NCI-H146 treated with DMSO at 0.1 percent for 48 hours (cell line): ENCODE measurements at regions not wholly inside any gene's neighbourhood (a gene's known extent, or its start where the extent isn't known, plus 50 kb on each side); places are given as distances from the start of the nearest gene placed in this dataset.

ENCODE experiments used
- DNase-seq: peaks from one replicate; lab custom pipeline; 2025; ENCODE audit not compliant: unreplicated experiment; lab: John Stamatoyannopoulos, UW

DNA sequence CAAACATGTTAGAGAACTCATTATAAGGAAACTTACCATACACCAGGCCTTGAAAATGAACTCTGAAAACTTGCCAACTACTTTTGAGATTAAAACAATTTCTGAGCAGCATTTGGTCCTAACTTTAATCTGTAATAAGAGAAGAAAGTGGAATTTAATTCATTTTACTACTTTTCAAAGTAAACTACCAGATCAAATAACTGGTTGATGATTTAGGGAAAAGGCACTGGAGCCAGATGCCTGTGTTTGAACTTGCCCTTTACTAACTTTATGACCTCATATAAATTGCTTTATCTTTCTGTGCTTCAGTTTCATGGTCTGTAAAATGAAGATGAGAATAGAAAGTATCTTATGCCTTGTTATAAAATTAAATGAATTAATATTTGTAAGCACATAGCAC is 159.9 kb upstream of the PCDH18 start:
- no peak for DNase-seq

DNA sequence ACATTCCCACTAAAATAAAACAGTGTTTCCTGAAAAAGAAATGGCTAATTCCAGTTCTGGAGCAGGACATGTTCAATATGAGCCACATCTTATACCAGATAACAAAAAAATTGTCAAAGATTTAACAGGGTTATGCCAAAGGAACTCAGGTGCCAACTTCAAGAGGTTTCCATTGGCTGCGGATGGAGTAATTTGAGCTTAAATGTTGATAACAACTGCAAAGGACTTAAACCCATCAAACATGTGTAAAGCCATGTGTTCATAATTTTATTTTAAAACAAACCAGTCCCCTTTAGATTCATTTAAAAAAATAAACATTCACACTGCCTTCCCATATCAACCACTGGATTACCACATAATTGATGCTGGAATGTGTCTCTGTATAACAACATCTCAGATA is 156.4 kb upstream of the PCDH18 start:
- DNase-seq = no peak

DNA sequence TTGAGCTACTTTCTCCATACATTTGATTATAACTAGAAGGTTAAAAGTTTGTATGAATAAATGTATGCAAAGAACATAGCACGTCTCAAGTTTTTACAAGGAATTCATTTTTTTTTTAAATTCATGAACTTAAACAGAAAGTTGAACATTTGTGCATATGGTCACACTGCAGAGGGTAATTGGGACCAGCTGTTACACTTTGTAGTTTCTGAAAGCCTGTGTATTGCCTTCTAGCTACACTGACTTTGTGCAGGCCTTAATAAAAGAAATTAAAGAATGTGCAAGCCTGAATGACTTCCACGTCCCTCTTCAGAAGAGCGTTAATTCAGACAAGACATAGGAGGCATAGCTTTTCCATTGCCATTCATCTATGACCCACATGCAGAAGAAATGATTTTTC is 153.1 kb upstream of the PCDH18 start:
- no peak for DNase-seq

DNA sequence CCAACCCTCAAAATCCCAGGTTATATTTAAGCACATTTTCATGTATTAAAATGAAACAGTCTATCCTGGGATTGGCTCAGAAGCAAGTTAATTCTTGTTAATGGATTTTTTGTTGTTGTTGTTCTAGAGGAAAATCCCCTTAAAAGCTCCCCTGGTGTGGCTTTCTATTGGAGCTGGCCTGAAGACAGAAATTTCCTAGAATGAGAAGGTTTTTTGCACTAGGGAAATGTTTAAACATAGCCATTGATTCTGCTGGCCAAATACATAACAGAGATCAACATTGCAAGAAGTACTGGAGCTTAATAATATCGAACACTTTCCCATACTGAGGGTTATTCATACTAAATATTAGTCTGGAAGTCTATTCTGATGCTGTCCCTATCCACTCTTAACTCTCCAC is 148.8 kb upstream of the PCDH18 start:
- no peak for DNase-seq

DNA sequence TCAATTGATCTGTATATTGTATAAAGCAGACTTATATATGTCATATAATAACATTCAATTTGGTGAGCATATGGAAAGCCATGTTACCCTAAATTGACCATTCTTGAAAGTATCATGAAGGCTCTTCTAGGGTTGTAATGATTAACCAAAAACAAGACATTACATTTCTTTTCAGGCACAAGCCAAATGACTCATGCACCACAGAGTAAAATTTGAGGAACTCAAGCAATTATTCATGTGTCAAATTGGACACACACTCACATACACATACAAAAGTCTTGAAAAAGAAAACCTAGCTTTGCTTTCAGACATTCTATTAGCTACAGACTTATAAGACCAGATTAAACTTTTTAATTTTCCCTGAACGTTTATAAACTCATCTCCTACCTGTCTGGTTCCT is 146.5 kb upstream of the PCDH18 start:
- DNase-seq = no peak

DNA sequence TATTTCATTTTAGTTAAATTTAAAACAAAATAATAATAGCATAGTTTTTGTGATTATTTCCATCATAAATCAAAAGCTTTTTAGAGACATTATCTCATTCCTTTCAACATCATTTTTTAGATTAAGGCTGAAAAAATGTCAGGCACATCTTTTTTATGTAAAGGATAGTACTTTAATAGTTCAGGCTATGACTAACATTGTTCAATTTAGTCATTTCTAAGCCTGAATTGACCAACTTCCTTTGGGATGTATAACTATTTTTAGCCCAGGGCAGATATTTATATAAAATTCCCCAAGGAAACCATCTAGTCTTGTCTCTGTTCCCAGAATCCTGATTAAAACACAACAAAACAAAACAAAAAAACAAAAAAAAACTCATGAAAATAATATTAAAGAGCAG is 145.6 kb upstream of the PCDH18 start:
- no peak for DNase-seq

DNA sequence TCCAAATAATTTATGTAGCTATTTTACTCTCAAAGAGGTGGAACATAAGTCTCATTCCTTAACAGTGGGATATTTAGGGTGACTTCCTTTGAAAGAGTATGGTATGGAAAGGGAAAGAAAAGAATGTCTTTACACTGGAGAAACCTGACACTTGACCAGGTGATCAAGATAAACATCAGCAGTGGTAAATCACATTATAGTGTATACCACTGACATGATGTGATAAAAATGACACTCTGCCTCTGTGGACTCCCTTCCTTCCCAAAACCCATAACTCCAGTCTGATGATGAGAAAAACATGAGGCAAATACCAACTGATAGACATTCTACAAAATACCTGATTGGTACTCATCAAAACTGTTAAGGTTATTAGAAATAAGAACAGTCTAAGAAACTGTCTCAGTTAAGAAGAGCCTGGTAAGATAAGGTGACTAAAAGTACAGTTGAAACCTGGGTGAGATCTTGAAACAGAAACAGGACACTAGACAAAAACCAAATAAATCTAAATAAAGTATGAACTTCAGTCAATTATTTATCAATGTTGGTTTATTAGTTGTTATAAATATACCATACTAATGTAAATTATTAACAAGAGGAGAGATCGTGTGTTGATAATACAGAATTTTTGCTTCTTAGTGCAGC is 144.2 kb upstream of the PCDH18 start:
- DNase-seq = no peak

DNA sequence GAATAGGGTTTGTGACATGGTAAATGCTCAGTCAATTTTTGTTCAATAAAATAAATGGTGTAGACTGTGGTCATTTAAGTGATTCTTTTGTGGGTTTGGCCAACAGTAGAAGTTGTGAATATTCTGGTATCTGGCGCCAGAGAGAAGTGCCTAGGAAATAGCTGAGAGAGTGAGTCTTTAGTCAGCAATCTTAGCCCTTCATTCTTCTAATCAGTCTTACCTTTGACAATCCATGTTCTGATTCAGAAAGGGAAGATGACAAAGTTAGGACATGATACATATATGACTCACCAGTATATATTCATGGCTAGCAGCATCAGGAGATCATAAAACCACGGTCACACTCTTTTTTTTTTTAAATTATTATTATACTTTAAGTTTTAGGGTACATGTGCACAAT is 141.8 kb upstream of the PCDH18 start:
- DNase-seq = no peak

DNA sequence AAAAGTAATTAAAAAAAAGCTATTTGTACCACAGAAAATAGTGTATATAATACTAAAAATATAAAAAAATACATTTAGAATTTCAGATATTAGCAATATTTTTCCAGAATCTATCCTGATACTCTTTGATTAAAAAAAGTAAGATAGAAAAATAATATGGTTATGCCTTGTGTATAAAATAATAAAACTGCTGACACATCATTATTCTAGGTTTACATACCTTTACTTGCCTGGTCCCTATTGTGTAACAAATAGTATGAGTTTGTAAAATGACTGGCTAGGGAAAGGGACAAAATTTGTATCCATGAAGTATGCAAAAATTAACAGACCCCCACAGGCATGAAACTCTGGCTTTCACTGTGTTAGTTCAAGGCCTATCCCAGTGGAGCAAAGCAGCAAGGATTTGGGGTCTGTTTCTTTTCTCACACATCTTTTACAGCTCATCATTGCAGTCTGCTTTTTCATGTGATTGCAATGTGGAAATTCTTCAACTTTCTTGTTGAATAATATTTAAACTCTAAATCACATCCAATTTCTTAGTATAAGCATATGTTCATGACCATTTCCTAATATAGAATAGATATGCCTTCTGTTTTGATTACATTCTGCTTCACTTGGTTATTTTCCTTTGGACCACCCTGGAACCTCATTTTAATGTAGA is 136.7 kb upstream of the PCDH18 start:
- DNase-seq = no peak

DNA sequence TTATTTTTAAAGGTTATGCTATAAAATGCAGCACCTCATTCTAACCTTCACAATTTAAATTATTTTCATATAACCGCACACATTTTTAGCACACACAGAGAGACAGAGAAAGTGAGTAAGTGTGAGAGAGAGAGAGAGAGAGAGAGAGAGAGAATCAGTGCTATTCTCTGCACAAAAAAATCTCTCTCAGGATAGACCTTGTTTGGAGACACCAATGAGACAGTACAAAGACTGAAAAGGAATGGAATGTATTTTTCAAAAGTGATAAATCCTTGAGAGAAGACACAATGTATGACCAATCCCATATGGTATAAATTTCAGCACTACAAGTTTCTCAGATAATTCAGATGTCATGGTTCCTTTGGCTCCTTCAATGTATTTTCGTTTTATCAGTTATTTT is 132.1 kb upstream of the PCDH18 start:
- no peak for DNase-seq

DNA sequence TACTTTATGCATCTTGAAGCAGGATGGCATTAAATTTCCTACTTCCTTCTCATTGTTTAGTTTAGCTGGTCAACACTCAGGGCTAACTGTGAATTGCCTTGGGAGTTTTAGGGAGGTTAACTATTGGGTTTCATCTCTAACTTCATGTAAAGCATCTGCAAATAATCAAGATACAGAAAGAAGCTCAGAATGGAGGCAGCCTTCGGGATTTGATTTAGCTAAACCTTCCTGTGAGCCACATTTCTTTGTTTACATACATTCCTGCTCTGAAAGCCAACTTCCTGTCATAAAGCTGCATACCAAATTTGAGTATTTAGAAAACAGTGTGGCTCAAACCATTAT is 131.7 kb upstream of the PCDH18 start:
- DNase-seq = no peak

DNA sequence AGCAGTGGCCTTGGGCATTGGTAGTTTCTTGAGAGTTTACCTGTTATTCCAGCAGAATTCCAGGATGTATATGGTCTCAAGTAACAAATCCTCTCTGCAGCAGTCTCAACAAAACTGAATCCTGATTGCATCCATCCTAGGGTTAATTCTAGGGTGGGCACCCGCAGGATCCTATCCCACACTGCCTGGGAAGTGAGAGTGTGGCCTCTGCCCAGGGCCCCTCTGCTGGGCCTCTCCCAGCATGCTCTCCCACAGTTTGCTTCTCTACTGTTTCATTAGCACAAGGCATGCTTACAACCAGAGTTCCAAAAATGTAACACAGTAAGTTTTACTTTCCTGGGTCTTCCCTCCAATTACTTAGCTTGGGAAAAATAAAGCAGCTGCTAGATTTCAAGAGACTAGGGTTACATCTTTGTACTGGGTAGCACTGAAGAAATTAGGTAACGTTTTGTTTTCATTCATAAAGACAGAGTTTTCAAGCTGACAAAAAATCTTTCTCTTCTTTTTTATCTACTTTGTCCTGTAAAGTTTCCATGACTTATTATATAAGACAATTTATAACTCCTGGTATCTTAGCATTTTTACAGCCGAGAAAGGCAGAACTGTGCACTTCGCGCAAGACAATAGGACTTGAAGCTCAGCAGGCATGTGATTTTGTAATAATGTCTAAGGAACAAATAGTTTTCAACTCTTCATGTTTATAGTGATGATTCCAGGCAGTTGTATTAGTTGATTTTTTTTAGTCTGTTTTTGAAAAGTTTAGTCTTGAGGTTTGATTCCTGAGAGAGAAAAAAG is 131.2 kb upstream of the PCDH18 start:
- DNase-seq = no peak

DNA sequence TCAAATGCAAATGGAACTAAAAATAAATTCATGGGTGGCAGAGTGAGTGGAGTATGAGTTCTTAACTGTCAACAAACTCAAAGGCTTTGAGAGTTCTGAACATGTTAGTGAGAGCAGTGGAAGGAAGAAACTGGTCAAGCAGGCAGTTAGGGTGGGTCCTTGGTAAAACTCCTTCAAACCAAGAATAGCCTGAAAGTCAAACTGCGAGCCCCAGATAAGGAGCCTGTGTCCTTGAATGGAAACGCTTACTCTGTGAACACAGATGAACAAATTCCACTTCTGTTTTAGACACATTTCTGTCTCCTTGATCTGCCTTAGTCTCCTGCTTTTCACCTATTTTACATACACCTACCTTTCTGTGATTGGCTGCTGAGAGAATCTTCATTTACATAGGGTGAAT is 129.4 kb upstream of the PCDH18 start:
- no peak for DNase-seq

DNA sequence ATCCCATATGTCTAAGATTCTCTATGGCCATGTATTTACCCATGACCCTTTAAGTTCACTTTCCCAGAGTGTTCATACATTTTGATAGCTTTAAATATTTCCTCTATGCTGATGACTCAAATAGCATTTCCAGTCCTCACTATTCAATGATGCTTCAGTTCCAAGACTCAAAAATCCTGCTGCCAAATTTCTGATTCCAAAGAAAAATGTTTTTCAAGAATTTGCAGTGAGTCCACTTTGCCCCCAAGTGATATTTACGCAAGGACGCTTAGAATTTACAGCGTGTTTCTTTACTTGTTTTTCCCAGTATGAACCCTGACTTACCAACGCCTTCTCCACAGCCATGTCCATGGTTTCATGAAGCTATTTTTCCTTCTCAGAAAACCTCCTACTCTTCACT is 127.9 kb upstream of the PCDH18 start:
- no peak for DNase-seq

DNA sequence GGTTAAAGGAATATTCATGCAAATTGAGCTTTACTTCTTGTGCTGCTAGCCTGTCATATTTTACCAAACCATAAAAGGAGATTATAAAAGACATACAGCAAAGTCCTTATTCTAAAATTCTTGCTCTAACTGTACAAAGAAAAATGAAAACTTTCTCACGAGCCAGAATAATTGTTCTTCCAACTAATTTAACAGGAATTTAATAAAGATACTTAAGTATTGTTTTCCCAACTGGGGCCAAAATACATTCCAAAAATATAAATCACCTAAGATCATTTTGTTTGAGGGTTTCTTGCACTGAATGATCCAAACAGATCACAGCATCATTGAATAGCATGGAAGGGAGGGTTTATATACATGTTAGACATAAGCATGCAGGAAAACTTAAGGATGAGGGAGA is 127.1 kb upstream of the PCDH18 start:
- no peak for DNase-seq

DNA sequence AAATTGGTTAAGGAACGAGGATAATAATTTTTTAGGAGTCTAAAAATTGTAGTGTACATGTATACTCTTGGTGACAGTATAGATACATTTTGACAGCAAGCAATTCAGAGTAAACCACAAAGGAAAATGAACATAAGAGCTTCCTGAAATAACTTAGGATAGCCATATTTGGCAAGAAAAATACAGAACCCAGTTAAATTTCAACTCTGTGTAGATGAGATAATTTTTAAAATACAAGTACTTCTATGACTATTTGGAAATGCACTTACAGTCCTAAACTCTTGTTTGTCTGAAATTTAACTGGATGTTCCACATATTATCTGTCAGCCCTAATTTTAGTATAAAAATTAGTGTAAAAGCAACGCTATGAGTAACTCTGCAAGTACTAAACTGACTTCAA is 124.4 kb upstream of the PCDH18 start:
- no peak for DNase-seq

DNA sequence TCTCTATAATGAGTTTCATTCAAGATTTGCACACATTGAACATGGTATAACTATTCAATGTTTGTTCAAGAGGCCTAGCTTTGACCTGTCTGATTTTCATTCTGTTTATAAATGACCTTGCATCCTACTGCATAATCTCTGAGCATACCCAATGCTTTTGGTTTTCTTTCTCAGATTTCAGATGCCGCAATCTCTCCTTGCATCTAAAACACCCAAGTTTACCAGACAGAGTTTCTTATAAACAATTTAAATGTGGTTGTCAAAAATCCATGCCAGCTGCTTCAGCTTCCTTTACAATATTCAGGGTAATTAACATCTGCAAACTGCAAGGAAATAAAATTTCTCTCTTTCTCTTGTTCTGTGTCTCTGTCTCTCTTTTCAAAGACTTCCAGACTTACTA is 123.0 kb upstream of the PCDH18 start:
- no peak for DNase-seq

DNA sequence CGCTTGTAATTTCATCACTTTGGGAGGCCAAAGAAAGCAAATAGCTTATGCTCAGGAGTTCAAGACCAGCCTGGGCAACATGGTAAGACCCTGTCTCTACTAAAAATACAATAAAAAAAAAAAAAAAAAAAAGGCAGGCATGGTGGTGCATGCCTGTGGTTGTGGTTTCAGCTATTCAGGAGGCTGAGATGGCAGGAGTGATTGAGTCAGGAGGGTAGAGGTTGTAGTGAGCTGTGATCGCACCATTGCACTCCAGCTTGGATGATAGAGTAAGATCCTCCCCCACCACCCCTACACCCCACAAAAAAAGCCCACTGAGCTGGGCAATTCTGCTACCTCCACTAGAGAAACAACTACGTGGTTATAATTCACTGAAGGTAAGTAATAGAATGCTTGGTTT is 118.8 kb upstream of the PCDH18 start:
- DNase-seq = no peak

DNA sequence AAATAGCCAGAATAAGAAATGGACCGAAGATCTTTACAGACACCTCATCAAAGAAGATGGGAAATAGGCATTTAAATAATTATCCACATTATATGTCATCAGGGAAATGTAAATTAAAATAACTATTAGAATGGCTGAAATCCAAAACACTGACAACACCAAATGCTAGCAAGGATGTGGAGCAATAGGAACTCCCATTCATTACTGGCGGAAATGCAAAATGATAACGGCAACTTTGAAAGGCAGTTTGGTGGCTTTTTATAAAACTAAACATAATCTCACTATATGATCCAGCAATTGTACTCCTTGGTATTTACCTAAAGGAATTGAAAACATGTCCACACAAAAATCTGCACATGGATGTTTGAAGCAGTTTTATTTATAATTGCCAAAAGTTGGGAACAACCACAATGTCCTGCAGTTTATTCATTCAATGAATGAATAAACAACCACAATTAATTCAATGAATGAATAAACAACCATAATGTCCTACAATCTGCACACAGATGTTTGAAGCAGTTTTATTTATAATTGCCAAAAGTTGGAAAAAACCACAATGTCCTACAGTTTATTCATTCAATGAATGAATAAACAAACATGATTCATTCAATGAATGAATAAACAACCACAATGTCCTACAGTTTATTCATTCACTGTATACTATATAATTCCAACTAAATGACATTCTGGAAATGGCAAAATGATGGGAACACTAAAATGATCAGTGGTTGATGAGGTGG is 117.6 kb upstream of the PCDH18 start:
- no peak for DNase-seq

DNA sequence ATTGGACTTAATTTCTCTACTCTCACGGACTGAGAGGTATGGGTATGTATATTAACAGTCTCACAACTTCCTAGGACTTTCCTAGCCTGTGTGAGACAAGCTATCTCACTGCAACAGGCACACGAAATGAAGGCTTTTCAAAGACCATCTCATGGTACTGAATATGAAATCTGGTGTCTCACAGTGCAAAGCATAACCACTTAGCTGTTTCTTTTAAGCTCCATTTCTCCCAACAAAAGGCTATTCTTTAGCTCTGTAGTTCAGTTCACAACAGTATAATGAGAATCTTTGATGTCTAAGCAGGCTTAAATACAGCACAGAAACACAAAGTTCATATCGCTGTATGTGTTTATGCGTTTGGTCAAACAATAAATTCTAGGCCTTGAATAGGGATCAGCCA is 116.2 kb upstream of the PCDH18 start:
- DNase-seq = no peak

DNA sequence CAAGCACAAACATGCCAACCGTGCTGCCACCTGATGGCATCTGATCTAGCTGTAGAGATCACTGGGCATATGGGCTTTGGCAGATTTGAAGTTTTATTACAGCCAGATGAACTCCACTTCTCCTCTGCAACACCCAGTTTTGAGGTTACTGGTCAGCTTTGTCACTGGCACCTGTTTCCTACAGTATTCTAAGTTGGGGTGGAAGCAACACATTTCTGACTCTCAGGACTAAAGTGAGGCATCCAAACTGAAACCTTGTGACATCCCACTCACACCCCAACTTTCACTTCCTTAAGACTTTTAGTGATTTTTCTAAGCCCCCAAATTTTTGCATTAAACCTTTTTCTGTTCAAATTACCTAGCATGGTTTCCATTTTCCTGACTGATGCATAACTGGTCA is 115.1 kb upstream of the PCDH18 start:
- no peak for DNase-seq

DNA sequence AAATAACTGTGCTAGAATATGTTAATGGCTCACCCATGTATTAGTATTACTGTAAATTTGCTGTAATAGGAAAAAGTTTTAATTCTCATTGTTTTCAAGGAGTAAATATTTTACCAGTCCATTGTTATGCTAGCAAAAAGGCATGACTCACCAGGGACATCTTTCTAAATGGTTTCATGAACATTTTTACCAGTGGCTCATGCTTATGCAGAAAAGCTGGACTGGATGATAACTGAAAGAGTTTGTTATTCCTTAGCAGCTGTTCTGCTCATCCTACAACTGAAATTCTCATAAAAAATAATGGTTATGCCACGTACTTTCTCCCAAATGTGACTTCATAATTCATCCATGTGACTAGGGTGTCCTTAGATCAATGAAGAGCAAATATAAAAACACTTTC is 111.9 kb upstream of the PCDH18 start:
- no peak for DNase-seq
